Psoas muscle (tissue), 7 donors: ENCODE measurements at regions not wholly inside any gene's neighbourhood (a gene's known extent, or its start where the extent isn't known, plus 50 kb on each side); places are given as distances from the start of the nearest gene placed in this dataset.

Source experiments
- ATAC-seq, 4 donors: fragments of 200-7000 bp; cut with Tn5 transposase; one replicate each; pipeline ENCODE4 v1.9.1; 2020; ENCODE audit warnings: moderate library complexity in 3 of 4, mild to moderate bottlenecking in 2 of 4
- DNase-seq, 2 donors: peaks; one replicate each; pipeline ENCODE4 v3.0.0-alpha.2; 2020
- H3K27ac ChIP-seq: fragments of 200-600 bp; one replicate; pipeline ENCODE4 v1.8.0; 2022
- H3K27me3 ChIP-seq, 3 donors: fragments of 200-600 bp in 1 of 3; one replicate each; pipeline versions ENCODE4 v1.6.1 to v1.8.0; 2013 to 2022; ENCODE audit warnings: low read length in 2 of 3, mild to moderate bottlenecking in 2 of 3, moderate library complexity in 1 of 3; ENCODE audit not compliant: insufficient read depth in 3 of 3
- H3K36me3 ChIP-seq, 2 donors: fragments of 200-600 bp in 1 of 2; one replicate each; pipeline versions ENCODE4 v1.6.1 to v1.8.0; 2013 to 2022; ENCODE audit warnings: low read depth in 1 of 2, mild to moderate bottlenecking in 1 of 2, moderate library complexity in 1 of 2; ENCODE audit not compliant: insufficient read depth in 1 of 2
- H3K4me1 ChIP-seq: fragments of 200-600 bp; one replicate; pipeline ENCODE4 v1.8.0; 2022
- H3K4me3 ChIP-seq: fragments of 200-600 bp; one replicate; pipeline ENCODE4 v1.8.0; 2022; ENCODE audit warnings: mild to moderate bottlenecking
- H3K9me3 ChIP-seq: fragments of 200-600 bp; one replicate; pipeline ENCODE4 v1.8.0; 2022
- CTCF ChIP-seq: fragments of 200-600 bp; IDR thresholded peaks from one replicate; pipeline ENCODE4 v1.8.0; 2022; ENCODE audit warnings: antibody characterized with exemption
- WGBS, 3 donors: extraction: QIAGEN DNeasy Blood & Tissue Kit; methylation state at CpG; one replicate each; pipeline versions ENCODE4 v1.1.6 to v1.1.7; 2013; 5-methylcytosine and 5-hydroxymethylcytosine counted together
- intact Hi-C, 2 donors: fragments of 100-400 bp; cut with DNase I; formaldehyde crosslinking; loops; one replicate each; pipeline versions ENCODE4 v1.11.0 to v1.14.2; 2022
- donor health status: healthy with polysubstance abuse.
- donor health status: DM: no; HTN: no; CAD: no; lungs with moderate emphysema.
- donor health status: Bipolar disorder and iron deficiency.
- donor health status: healthy.
- donor health status: DM: yes; HTN: yes; CAD: no.
- donor health status: DM: no; HTN: no; CAD: no.
- donor health status: DM: yes; HTN: yes; CAD: no.

- Histone ChIP-seq H3K9me3 (no peaks in the 10 kb centered on the region), H3K36me3 (no peaks in the 10 kb centered on the region), H3K4me3 (no peak overlapping the region), H3K4me1 (no peaks in the 10 kb centered on the region), H3K27me3 (no peaks in the 10 kb centered on the region), H3K27ac (no peak overlapping the region)
- no peak for DNase-seq
- 22 to 38% (median 27%) methylated on average over 2 of the region's 2 CpGs for whole genome bisulfite sequencing, 3 donors
- TF ChIP-seq CTCF, result no peak
- ATAC-seq, result no peak
- intact Hi-C loops, result no loop called here
Measured at GRCh38 chr14:79971330-79971729, 240.0 kb downstream of the DIO2 start.

- Histone ChIP-seq H3K36me3 (no peaks in the 10 kb centered on the region), H3K4me3 (no peak overlapping the region), H3K27ac (no peak overlapping the region), H3K27me3 (no peaks in the 10 kb centered on the region), H3K9me3 (no peaks in the 10 kb centered on the region), H3K4me1 (no peaks in the 10 kb centered on the region)
- DNase-seq (no peak), ATAC-seq (no peak)
- no peak for TF ChIP-seq CTCF
- 19 to 29% (median 21%) methylated on average over 2 of the region's 2 CpGs for WGBS, 3 donors
- intact Hi-C loops, result loop anchor here in 1 of 2 donors (5.0 kb wide), 1 partner anchor 1320 kb away; no protein-coding TSS in a partner anchor
Measured at GRCh38 chr14:79967453-79967852, 243.9 kb downstream of the DIO2 start.

- intact Hi-C loops, result loop anchor here in 1 of 2 donors (5.0 kb wide), 1 partner anchor 1320 kb away; no protein-coding TSS in a partner anchor
- H3K36me3 ChIP-seq, result no peaks in the 10 kb centered on the region
- no peak for TF ChIP-seq CTCF
- ATAC-seq (no peak), DNase-seq (no peak)
- H3K4me1 ChIP-seq, result no peaks in the 10 kb centered on the region
- H3K9me3 ChIP-seq, result no peaks in the 10 kb centered on the region
- no peak overlapping the region for H3K4me3 ChIP-seq
- H3K27me3 ChIP-seq, result no peaks in the 10 kb centered on the region
- H3K27ac ChIP-seq, result no peak overlapping the region
Measured at GRCh38 chr14:79967001-79967400, 244.3 kb downstream of the DIO2 start.

GRCh38 chr14:79965896-79966295 lies 245.4 kb downstream of the DIO2 start:
- intact Hi-C loops, result loop anchor here in 1 of 2 donors (5.0 kb wide), 1 partner anchor 1319 kb away; no protein-coding TSS in a partner anchor
- ATAC-seq (no peak), DNase-seq (no peak)
- no peak for TF ChIP-seq CTCF
- Histone ChIP-seq H3K4me1 (no peaks in the 10 kb centered on the region), H3K27me3 (no peaks in the 10 kb centered on the region), H3K4me3 (no peak overlapping the region), H3K9me3 (no peaks in the 10 kb centered on the region), H3K36me3 (no peaks in the 10 kb centered on the region), H3K27ac (no peak overlapping the region)
- 96 to 99% (median 96%) methylated on average over 2 of the region's 2 CpGs for WGBS, 3 donors

GRCh38 chr14:79961197-79961596 lies 250.1 kb downstream of the DIO2 start:
- Histone ChIP-seq H3K27me3 (no peaks in the 10 kb centered on the region), H3K36me3 (no peaks in the 10 kb centered on the region), H3K9me3 (no peaks in the 10 kb centered on the region), H3K27ac (no peak overlapping the region), H3K4me3 (no peak overlapping the region), H3K4me1 (no peaks in the 10 kb centered on the region)
- intact Hi-C loops, result no loop called here
- TF ChIP-seq CTCF, result no peak
- 50 to 76% (median 59%) methylated on average over 2 of the region's 2 CpGs for WGBS, 3 donors
- no peak for ATAC-seq
- no peak for DNase-seq
